Jurkat, Clone E6-1 (cell line): ENCODE measurements at regions not wholly inside any gene's neighbourhood (a gene's known extent, or its start where the extent isn't known, plus 50 kb on each side); places are given as distances from the start of the nearest gene placed in this dataset.

ENCODE experiments used
- DNase-seq: peaks from one replicate; pipeline ENCODE4 v3.0.0-alpha.2; 2011; ENCODE audit warnings: low read depth, low spot score
- H3K4me3 ChIP-seq: 2 replicates; pipeline ENCODE4 v1.5.1; 2011; ENCODE audit warnings: mild to moderate bottlenecking, low read length, control low read depth, moderate library complexity

DNA sequence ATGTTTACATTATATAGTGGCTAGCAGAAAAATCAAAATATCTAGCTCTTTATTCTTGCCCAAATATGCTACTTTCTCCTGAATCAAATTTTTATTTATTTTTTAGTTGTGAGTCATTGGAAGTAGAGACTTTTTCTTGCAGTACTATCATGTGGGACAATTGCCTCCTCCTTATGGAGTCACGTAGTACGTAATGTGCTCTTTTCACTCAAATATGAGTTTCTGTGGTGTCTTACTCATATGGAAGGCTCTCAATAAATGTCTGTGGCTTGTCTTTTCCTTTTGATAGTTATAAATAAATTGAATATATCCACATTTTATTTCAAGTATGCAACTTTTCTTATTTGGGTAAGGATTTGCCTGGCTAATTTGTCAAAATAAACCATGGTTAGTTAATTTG lies 1411.0 kb upstream of the SLC10A2 start:
- H3K4me3 ChIP-seq: no peak overlapping the region
- no peak for DNase-seq

DNA sequence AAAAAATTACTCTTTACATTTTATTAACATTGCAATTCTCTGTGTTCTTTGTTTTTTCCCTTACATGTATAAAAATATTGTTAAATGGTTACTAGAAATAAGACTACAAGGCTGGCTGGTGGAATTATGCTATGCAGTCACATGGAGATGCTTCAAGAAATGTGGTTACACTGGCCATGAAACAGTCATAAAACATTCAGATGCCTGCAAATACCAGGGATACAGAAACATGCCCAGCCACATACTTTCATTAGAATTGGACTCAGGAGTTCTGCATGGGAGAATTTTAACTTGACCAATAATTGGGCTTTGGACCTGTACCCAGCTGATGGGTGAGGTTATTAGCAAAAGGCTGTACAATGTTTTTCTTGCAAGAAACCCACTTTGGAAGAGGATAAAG lies 1407.7 kb upstream of the SLC10A2 start:
- DNase-seq: no peak
- H3K4me3 ChIP-seq: no peak overlapping the region

DNA sequence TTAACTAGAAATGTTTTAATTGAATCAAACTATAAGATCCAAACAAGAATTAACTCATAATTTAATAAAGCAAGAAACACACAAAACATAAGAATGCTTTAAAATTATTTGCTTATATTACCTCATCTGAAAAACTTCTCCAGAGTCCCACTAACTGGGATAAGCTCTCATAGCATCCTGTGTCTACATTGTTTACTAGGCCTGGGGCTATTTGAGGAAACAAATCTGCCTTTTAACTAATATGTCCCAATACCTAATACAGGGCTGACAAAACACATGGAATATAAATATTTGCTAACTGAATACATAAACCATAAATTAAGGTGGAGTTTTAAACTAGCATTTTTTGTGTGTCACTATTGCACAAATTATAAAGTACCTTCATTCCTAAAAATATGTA lies 1399.8 kb upstream of the SLC10A2 start:
- no peak for DNase-seq
- H3K4me3 ChIP-seq: no peak overlapping the region

DNA sequence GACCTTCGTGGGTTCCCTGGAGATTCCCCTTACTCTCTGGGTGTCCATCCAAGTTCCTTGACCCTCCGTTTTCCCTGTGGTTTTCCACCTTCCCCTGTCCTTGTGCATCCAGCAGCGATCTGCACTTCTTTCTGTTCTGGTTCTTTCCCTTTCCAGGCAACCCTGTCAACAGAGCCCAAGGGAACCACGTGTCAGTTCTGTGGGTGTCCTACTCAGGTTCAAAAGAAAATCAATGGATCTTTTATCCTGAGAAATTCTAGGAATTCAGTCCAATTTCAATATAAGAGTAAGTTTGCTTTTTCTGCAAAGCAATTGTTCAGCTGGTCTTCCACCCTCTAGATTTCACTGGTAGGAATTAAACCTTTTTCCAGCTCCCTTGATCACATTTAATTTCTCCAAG lies 1394.8 kb upstream of the SLC10A2 start:
- H3K4me3 ChIP-seq: no peak overlapping the region

DNA sequence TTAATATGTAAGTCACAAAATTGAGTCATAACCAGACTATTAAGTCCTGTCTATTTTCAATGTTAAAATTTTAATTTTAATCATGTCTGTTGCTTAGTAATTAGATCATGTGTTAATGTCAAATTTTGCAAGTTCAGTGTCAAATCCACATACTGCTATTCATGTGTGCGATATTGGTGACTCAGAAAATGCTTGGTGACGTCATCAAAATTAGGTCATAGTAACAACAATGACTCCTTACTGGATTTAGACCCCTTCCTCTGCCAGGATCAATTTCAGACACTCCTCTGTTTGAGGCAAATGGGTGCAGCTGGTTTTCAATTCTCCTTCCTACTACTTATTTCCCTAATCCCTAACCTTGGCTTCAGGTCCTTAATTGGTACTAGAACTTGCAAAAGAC lies 1394.3 kb upstream of the SLC10A2 start:
- no peak for DNase-seq
- H3K4me3 ChIP-seq: no peak overlapping the region

More for the DNA sequence above, 1394.8 kb upstream of the SLC10A2 start:
- DNase-seq: no peak

DNA sequence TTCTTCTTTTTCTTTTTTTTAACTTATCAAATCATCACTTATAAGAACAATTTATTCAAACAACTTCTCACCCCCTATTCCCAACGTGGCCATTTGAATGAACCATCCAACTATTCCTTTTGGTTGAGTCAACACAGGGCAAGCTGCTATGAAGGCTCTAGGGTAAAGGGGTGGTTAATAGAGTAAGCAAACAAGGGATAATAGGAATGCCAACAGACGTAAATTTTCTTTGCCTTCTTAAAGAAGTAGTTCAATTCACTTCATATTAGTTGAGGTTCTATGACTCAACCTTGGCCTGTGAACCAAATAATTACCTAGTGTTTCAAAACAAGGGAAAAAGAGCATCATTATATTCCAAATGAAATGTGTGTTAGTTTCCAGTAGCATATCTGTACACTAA lies 1383.8 kb upstream of the SLC10A2 start:
- no peak overlapping the region for H3K4me3 ChIP-seq
- DNase-seq: no peak

DNA sequence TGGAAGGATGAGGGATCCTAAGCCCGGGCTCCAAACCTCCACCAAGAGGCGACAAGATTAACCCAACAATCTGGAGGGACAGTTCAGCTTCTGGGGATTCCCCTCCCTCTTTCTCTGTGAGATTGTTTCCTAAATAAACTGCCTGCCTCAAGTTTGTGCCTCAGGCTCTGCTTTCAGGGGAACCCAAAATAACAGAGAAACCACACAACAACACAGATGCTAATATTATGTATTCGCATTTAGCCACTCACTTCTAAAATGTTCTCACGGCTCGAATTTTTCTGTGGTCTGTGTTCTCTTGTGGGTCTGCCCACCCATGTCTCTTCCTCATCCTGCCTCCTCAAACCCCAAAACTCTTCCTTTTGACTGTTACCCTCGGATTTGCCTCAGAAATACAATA lies 1381.1 kb upstream of the SLC10A2 start:
- DNase-seq: no peak
- no peak overlapping the region for H3K4me3 ChIP-seq

DNA sequence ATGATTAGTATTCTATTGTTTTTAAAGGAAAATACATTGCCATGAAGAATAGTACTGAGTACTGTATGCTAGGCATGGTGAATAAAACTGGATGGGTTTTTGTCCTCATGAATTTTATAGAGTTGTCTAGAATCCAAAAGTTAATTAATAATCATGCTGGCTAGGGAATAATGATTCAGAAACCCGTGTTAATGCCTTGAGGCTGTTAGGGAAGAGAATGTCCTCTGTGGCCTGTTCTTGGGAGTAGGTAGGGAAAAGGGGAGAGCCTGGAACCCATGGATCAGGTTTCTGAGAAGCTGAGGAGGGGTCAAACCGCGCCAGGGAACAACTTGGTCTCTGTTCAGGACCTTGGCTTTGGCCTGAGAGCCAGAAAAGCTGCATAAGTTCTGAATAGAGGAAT lies 1376.3 kb upstream of the SLC10A2 start:
- DNase-seq: no peak
- no peak overlapping the region for H3K4me3 ChIP-seq

DNA sequence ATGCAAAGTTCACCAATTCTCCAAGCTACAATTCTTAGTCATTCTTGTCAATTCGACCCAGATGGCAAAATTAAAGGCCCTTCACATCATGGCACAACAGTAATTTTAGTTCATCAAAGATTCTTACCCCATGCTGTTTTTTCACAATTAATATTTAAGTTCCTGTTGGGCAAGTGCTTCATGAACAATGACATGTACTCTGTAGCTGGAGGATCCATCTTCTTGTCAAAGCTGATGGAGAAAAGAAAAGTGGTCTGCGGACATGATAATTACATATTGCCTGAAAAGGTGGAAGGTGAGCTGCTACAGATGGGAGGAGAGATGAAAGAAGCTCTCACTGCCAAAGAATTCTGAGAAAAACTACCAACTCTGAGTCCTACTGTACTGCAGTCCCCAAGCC lies 1370.3 kb upstream of the SLC10A2 start:
- DNase-seq: no peak

DNA sequence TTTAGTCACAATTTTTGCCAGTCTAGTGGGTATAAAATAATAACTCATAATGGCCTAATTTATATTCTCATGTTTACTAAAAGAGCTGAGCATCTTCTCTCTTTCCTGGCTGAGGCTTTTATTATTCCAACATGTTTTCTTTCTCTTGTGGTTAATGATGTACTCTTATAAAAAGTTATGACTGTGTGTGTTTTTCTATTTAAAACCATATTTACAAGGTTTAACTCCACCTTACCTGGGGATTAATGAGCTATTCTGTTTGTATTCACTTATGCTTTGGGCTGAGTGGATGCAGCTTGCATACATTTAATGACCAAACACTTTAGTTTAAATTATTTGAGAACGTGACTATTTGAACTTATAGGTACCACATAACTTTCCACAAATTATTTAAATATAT lies 1365.7 kb upstream of the SLC10A2 start:
- no peak overlapping the region for H3K4me3 ChIP-seq
- no peak for DNase-seq

More for the DNA sequence above, 1370.3 kb upstream of the SLC10A2 start:
- H3K4me3 ChIP-seq: no peak overlapping the region

DNA sequence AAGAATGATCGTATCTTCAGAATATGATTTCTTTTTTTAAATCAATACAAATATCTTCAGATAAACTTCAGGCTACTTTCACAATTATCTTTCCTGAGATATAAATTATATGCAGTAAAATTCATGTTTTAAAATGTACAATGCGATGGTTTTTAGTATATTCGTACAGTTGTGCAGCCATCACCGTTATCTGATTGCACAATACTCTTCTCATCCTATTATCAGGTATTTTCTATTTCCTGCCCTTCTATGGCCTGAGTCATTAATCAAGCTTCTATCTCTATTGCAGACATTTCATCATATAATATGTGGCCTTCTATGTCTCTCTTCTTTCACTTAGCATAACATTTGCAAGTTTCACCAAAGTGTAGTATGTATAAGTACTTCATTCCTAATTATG lies 1360.2 kb upstream of the SLC10A2 start:
- H3K4me3 ChIP-seq: no peak overlapping the region
- DNase-seq: no peak

DNA sequence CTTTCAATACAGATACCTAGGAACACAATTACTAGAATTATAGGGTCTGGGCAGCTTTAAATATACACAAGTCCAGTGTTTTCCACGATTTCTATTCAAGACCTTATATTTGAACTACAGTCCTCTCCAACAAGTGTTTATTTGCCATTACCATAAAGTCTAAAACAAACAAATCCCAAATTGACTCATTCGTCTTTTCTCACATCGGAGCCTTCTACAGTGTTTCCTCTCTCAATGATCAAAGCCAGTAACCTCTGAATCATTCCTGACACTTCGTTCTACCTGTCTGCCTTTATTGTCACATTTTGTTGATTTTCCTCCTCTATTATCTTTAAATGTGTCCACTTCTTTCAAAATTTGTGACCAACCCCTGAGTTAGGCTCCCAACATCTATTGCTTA lies 1356.5 kb upstream of the SLC10A2 start:
- no peak for DNase-seq
- no peak overlapping the region for H3K4me3 ChIP-seq

DNA sequence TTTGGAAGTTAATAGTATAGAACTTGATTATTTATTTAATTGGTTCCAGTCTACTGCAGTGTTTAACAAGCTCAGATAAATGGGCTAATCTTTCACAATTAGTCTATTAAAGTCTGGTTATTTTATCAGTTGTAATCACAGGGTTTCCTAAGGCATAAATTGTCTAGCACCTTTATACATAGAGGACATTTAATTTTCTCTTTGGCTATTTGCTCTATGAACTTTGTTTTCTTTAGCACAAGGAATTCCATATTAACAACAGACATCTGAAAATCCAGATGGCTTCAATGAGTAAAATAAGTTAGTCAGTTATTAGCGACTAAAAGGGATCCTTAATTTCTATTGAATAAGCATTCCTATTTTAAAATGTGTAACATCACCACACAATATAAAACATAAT lies 1350.8 kb upstream of the SLC10A2 start:
- H3K4me3 ChIP-seq: no peak overlapping the region
- DNase-seq: no peak

DNA sequence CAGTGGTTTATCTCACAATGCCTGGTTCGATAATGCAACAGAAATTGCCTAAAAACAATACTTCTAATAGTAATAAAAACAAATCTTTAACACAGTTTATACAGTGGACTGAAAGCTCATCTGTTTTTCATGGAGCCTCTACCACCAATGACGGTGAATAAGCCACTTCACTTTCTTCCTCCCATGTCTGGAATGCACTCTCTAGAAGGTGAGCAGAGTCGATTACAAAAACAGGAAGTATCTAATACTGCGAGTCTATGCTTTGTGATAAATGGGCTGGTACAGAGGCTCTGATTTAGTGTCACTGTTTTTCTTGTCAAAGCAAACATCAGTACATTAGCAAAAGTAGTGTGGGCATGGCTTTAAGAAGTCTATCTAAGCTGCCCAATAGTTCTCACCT lies 1348.6 kb upstream of the SLC10A2 start:
- DNase-seq: no peak
- H3K4me3 ChIP-seq: no peak overlapping the region

DNA sequence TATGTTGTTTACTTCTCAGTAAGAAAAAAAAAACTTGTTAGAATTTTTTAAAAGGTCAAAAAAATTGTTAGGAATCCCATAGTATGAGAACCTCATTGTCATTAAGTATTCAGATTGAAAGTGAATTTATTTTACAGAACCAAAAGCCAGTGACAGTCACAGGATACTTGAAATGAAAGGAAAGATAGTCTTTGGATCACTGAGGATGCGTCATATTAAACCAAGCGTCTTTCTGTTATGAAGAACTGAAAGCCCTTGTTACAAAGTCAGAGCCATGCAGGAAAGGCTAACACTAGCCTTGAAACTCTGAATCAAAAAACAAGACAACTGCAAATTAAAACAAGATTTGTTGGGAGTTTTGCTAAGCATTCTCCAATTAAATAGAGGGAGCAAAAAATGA lies 1348.0 kb upstream of the SLC10A2 start:
- H3K4me3 ChIP-seq: no peak overlapping the region
- no peak for DNase-seq

DNA sequence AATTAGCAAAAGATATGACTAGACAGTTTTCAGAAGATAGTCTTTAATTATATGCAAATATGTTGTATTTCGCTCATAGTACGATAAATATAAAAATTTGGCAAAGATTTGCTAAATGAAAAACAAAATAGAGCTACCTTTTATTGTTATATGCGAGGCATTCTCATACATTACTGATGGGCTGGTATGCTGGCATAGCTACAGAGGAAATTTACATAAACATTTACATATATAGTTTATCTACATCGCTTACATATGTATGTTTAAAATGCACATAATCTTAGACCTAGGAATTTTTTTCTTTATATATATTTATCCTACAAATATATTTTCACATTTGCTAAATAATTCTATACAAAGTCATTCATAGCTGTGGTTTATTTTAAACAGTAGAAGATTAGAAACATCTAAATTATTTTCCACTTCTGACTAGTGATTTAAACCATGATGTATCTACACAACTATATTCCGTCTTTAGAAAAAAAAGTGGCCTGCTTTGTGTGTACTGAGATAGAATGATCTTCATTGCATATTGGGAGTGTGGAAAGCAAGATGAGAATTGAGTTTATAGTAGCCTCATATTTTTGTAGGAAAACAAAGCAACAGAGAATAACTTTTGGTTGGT lies 1345.0 kb upstream of the SLC10A2 start:
- DNase-seq: no peak
- no peak overlapping the region for H3K4me3 ChIP-seq

DNA sequence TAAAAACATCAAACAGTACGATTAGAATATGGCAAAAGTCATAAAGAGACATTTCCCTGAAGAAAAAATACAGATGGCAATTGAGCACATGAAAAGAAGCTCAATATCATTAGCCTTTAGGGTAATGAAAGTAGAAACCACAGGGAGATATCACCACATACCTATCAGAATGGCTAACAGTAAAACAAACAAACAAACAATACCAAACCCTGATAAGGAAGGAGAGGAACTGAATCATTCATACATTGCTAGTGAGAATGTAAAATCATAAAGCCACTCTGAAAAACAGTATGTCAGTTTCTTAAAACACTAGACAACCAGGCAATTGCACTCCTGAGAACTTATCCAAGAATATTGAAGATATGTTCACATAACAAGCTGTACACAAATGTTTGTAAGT lies 1342.5 kb upstream of the SLC10A2 start:
- no peak overlapping the region for H3K4me3 ChIP-seq
- no peak for DNase-seq

DNA sequence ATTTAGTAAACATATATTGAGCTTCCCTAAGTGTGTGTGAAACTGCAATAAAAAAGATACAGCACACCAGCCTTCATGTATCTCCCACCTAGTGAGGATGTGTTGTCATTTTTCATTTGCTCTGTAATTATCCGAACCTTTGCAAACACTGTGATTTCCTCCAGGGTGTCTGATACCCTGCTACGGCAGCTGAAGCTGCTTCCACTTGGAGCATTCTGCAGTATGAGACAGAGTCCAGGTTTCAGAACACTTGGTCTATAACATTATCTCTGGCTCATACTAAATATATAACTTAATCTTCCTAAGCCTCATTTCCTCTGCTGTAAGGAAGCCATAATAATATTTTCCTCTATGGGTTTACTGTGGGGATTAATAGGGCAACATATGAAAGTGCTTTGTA lies 1338.1 kb upstream of the SLC10A2 start:
- DNase-seq: no peak

DNA sequence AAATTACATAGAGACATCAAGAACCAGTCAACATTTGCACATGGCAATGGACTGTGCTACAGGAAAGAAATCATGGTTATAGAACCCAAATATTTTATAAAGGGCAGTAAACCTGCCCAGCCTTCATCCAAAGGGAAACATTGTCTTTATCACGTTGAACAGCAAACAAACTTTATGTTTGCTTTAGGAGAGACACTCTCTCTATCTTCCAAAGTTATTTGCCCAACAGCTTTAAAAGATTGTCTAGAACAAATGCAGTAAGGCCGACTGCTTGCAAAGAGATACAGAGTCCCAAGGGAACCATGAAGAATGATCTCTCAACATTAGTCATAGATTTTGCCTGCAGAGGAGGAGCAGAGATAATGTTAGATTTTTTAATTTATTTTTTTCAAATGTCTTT lies 1323.5 kb upstream of the SLC10A2 start:
- H3K4me3 ChIP-seq: no peak overlapping the region
- DNase-seq: no peak

More for the DNA sequence above, 1338.1 kb upstream of the SLC10A2 start:
- no peak overlapping the region for H3K4me3 ChIP-seq

DNA sequence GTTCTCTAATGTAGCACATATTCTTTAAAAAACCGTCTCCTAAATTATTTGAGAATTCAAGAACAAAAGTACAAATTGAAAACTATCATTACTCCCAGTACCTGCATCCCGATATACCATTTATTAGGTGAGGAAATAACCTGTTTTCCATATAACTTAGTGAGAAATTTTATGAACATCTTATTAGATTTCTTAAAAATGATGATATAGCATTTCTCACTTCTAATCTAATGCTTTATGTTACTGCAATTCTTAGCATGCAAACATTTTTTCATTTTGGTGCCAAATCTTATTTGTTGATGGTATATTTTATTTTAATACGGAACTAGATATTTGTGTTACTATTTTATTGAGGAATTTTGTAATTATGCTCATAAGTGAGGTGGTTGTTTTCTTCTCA lies 1321.3 kb upstream of the SLC10A2 start:
- DNase-seq: no peak
- H3K4me3 ChIP-seq: no peak overlapping the region

DNA sequence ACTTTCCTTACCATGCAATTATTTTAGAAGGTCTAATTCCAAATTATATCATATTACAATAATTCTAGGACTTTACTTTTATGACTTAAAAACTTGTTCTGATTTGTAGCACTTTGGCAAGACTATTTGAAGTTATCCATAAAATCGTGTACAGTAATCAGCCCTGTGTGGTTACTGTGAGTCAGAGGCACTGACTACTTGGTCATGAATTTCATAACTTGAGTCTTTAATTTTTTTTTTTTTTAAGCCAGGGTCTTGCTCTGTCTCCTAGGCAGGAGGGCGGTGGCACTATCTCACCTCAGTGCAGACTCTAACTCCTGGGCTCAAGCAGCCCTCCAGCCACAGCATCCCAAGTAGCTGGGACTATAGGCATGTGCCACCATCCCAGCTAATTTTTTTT lies 1319.2 kb upstream of the SLC10A2 start:
- no peak for DNase-seq
- H3K4me3 ChIP-seq: no peak overlapping the region

DNA sequence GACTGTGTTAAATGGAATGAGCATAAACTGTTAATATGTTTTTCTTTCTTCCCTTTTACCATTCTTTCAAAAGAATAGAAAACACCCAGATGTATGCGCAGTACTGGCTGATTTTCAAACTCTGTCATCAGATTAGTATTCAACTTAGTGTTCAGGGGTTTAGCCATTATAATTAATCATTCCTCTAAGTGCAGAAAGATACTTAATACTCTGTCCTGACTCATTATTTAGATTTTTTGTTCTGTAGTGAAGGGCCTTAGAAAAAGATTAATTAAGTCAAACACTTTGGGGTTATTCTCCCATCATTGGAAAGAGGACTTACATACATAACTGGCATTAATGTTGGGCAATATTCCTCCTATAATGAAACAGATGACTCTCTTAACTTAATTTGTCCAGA lies 1316.7 kb upstream of the SLC10A2 start:
- H3K4me3 ChIP-seq: no peak overlapping the region
- DNase-seq: no peak
